Rectal smooth muscle tissue (tissue), 1 donor: ENCODE measurements at regions not wholly inside any gene's neighbourhood (a gene's known extent, or its start where the extent isn't known, plus 50 kb on each side); places are given as distances from the start of the nearest gene placed in this dataset.
"Not testable (repeated sequence)": the region's sequence is repeated elsewhere in the genome, so short reads cannot be mapped to it uniquely, and the experiment has no call there.

Experiments used
- H3K27ac ChIP-seq: one replicate; pipeline ENCODE4 v1.7.0; 2013; ENCODE audit warnings: low read depth, low read length, inconsistent platforms
- H3K27me3 ChIP-seq: one replicate; pipeline ENCODE4 v1.7.0; 2013; ENCODE audit warnings: low read length; ENCODE audit not compliant: control insufficient read depth, insufficient read depth
- H3K36me3 ChIP-seq: one replicate; pipeline ENCODE4 v1.7.0; 2013; ENCODE audit warnings: low read length; ENCODE audit not compliant: control insufficient read depth, insufficient read depth
- H3K4me1 ChIP-seq: one replicate; pipeline ENCODE4 v1.7.0; 2013; ENCODE audit warnings: low read length; ENCODE audit not compliant: control insufficient read depth, insufficient read depth
- H3K4me3 ChIP-seq: one replicate; pipeline ENCODE4 v1.7.0; 2013; ENCODE audit warnings: low read length
- H3K9ac ChIP-seq: one replicate; pipeline ENCODE4 v1.7.0; 2013; ENCODE audit warnings: low read length

DNA sequence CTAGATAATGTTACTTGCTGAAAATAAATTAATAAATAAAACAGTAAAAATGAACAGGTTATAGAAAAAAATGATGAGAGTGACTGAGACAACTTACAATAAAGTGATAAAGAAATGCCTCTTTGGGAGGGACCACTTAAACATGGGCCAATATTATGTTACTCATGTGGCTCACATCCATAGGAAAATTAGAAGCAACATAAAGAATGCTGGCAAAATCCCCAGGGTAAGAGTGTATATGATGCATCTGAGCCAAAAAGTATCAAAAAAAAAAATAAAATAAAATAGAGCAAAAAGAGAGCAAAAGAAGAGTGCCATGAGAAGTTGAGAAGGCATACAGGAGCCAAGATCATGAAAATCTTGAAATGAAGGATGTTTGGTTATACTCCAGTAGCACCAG, 818.0 kb downstream of the LTN1 start:
- Histone ChIP-seq H3K4me3 (no peak overlapping the region), H3K9ac (no peak overlapping the region), H3K27me3 (no peaks in the 10 kb centered on the region), H3K27ac (no peak overlapping the region), H3K36me3 (no peaks in the 10 kb centered on the region), H3K4me1 (no peaks in the 10 kb centered on the region)

- no peaks in the 10 kb centered on the region for H3K27me3 ChIP-seq
- H3K4me3 ChIP-seq, result no peak overlapping the region
- H3K4me1 ChIP-seq, result no peaks in the 10 kb centered on the region
- no peaks in the 10 kb centered on the region for H3K36me3 ChIP-seq
- no peak overlapping the region for H3K9ac ChIP-seq
- H3K27ac ChIP-seq, result no peak overlapping the region
These were observed 818.7 kb downstream of the LTN1 start for GRCh38 chr21:28174006-28174405.

- H3K36me3 ChIP-seq, result no peaks in the 10 kb centered on the region
- no peaks in the 10 kb centered on the region for H3K27me3 ChIP-seq
- no peak overlapping the region for H3K27ac ChIP-seq
- H3K9ac ChIP-seq, result no peak overlapping the region
- H3K4me3 ChIP-seq, result no peak overlapping the region
- H3K4me1 ChIP-seq, result no peaks in the 10 kb centered on the region
These were observed 820.3 kb downstream of the LTN1 start for GRCh38 chr21:28172376-28172775.

DNA sequence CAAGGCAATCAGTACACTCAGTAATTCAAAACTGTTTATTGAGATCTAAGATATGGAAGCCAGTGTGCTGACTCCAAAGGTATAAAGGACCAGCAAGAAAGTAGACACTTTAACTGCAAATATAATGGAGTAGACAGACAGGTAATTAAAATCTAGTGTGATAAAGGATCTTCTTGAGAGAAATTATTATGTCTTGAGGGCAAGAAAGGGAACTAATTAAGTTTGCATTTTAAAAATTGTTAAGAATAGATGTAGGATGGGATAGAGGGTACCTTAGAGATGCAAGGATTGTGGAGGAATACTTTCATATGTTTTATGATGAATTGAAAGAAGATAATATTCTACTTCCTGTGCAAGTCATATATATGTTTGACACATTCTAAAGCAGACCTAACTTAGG, 825.3 kb downstream of the LTN1 start:
- no peak overlapping the region for H3K27ac ChIP-seq
- H3K27me3 ChIP-seq, result no peaks in the 10 kb centered on the region
- H3K36me3 ChIP-seq, result no peaks in the 10 kb centered on the region
- no peak overlapping the region for H3K4me3 ChIP-seq
- H3K4me1 ChIP-seq, result no peaks in the 10 kb centered on the region
- H3K9ac ChIP-seq, result no peak overlapping the region

DNA sequence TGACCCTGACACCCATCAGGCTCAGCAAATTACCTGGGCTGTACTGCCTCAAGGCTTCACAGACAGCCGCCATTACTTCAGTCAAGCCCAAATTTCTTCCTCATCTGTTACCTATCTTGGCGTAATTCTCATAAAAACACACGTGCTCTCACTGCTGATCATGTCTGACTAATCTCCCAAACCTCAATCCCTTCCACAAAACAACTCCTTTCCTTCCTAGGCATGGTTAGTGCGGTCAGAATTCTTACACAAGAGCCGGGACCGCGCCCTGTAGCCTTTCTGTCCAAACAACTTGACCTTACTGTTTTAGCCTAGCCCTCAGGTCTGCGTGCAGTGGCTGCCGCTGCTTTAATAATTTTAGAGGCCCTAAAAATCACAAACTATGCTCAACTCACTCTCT, 828.2 kb downstream of the LTN1 start:
- not testable (repeated sequence) for H3K27me3 ChIP-seq, H3K36me3 ChIP-seq, H3K4me1 ChIP-seq, H3K9ac ChIP-seq, H3K4me3 ChIP-seq, H3K27ac ChIP-seq

GRCh38 chr21:28162052-28162451, 830.6 kb downstream of the LTN1 start:
- not testable (repeated sequence) for H3K9ac ChIP-seq, H3K27me3 ChIP-seq, H3K4me1 ChIP-seq, H3K36me3 ChIP-seq, H3K27ac ChIP-seq, H3K4me3 ChIP-seq

DNA sequence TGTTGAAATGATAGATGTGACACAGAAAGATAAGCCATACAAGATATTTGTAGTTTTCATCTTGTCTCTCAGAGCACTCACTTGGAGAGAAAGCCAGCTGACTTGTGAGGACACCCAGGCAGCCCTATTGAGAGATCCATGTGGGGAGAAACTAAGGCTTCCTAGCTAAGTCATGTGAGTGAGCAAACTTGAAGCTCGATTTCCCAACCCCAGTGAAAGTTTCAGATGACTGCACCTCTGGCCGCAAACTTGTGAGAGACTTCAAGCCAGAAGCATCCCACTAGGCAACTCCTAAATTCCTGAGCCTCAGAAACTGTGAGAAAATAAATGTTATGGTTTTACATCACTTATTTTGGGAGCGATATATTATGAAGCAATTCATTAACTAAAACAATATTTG, 832.3 kb downstream of the LTN1 start:
- Histone ChIP-seq H3K4me1 (no peaks in the 10 kb centered on the region), H3K27ac (no peak overlapping the region), H3K9ac (no peak overlapping the region), H3K36me3 (no peaks in the 10 kb centered on the region), H3K27me3 (no peaks in the 10 kb centered on the region), H3K4me3 (no peak overlapping the region)

GRCh38 chr21:28159396-28159795, 833.3 kb downstream of the LTN1 start:
- Histone ChIP-seq H3K4me1 (no peaks in the 10 kb centered on the region), H3K4me3 (no peak overlapping the region), H3K27ac (no peak overlapping the region), H3K36me3 (no peaks in the 10 kb centered on the region), H3K9ac (no peak overlapping the region), H3K27me3 (no peaks in the 10 kb centered on the region)

GRCh38 chr21:28156590-28156989, 836.1 kb downstream of the LTN1 start:
- Histone ChIP-seq H3K4me3 (no peak overlapping the region), H3K4me1 (no peaks in the 10 kb centered on the region), H3K9ac (no peak overlapping the region), H3K36me3 (no peaks in the 10 kb centered on the region), H3K27ac (no peak overlapping the region), H3K27me3 (no peaks in the 10 kb centered on the region)

- Histone ChIP-seq H3K27me3 (no peaks in the 10 kb centered on the region), H3K36me3 (no peaks in the 10 kb centered on the region), H3K4me1 (no peaks in the 10 kb centered on the region), H3K4me3 (no peak overlapping the region), H3K9ac (no peak overlapping the region), H3K27ac (no peak overlapping the region)
These were observed 838.6 kb downstream of the LTN1 start for GRCh38 chr21:28154121-28154520.

DNA sequence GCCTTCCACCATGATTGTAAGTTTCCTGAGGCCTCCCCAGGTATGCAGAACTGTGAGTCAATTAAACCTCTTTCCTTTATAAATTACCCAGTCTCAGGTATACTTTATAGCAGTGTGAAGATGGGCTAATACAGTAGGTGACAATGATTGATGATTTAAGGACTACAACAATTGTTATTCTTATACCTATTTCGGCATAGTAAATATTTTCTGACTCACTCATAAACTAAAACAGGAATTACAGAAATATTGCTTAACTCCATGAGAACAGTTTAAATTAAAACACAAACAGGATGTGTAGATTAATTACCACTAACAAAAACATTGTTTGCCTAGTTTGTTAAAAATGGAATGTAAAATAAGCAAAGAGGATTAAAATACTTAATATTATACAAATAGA, 839.9 kb downstream of the LTN1 start:
- Histone ChIP-seq H3K36me3 (no peaks in the 10 kb centered on the region), H3K27ac (no peak overlapping the region), H3K4me3 (no peak overlapping the region), H3K27me3 (no peaks in the 10 kb centered on the region), H3K9ac (no peak overlapping the region), H3K4me1 (no peaks in the 10 kb centered on the region)

DNA sequence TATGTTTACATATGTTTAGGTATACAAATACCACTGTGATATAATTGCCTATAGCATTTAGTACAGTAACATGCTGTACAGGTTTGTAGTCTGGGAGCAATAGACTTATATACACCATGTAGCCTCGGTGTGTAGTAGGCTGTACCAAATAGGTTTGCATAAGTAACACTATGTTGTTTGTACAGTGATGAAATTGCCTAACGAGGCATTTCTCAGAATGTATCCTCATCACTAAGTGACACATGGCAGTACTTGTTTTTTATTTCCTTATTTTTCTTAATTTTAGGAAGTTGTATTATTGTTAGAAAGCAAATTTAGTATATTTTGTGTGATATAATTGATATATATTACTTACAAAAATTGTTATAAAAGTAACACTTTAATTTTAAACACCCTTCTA, 840.9 kb downstream of the LTN1 start:
- no peak overlapping the region for H3K27ac ChIP-seq
- H3K27me3 ChIP-seq, result no peaks in the 10 kb centered on the region
- H3K4me3 ChIP-seq, result no peak overlapping the region
- no peak overlapping the region for H3K9ac ChIP-seq
- no peaks in the 10 kb centered on the region for H3K36me3 ChIP-seq
- H3K4me1 ChIP-seq, result no peaks in the 10 kb centered on the region

- H3K4me1 ChIP-seq, result no peaks in the 10 kb centered on the region
- H3K27me3 ChIP-seq, result no peaks in the 10 kb centered on the region
These were observed 841.9 kb downstream of the LTN1 start for GRCh38 chr21:28150778-28151177.

More at GRCh38 chr21:28150778-28151177, 841.9 kb downstream of the LTN1 start:
- no peaks in the 10 kb centered on the region for H3K36me3 ChIP-seq
- H3K4me3 ChIP-seq, result no peak overlapping the region
- no peak overlapping the region for H3K9ac ChIP-seq
- no peak overlapping the region for H3K27ac ChIP-seq
